AG10803 (cell line): ENCODE measurements at regions not wholly inside any gene's neighbourhood (a gene's known extent, or its start where the extent isn't known, plus 50 kb on each side); places are given as distances from the start of the nearest gene placed in this dataset.
A peak's percentile ranks its signal among the peaks of the same experiment; 100 is the strongest.

ENCODE experiments used
- DNase-seq: peaks from one replicate; pipeline ENCODE4 v3.0.0; 2010; ENCODE audit warnings: low read depth
- H3K4me3 ChIP-seq: 2 replicates; pipeline ENCODE4 v1.5.1; 2011; ENCODE audit warnings: mild to moderate bottlenecking, low read length, control low read depth
- CTCF ChIP-seq: conservative IDR thresholded peaks from 2 replicates; pipeline ENCODE4 v1.5.1; 2011; ENCODE audit warnings: mild to moderate bottlenecking, low read length, control low read depth, inconsistent platforms

GRCh38 chr4:57501720-57502119, 391.5 kb upstream of the IGFBP7 start:
- H3K4me3 ChIP-seq, result no peak overlapping the region
- no peak for TF ChIP-seq CTCF
- peak; percentile 11 for DNase-seq

GRCh38 chr4:57499786-57500185, 389.6 kb upstream of the IGFBP7 start:
- no peak for DNase-seq
- TF ChIP-seq CTCF, result no peak
- H3K4me3 ChIP-seq, result no peak overlapping the region

GRCh38 chr4:57498251-57498650, 388.1 kb upstream of the IGFBP7 start:
- no peak overlapping the region for H3K4me3 ChIP-seq
- no peak for TF ChIP-seq CTCF
- no peak for DNase-seq

GRCh38 chr4:57496697-57497471, 386.7 kb upstream of the IGFBP7 start:
- no peak for DNase-seq
- no peak overlapping the region for H3K4me3 ChIP-seq
- TF ChIP-seq CTCF, result no peak

GRCh38 chr4:57494821-57495220, 384.6 kb upstream of the IGFBP7 start:
- no peak for TF ChIP-seq CTCF
- no peak overlapping the region for H3K4me3 ChIP-seq
- DNase-seq, result no peak

GRCh38 chr4:57492251-57492878, 382.2 kb upstream of the IGFBP7 start:
- DNase-seq, result no peak
- TF ChIP-seq CTCF, result no peak
- H3K4me3 ChIP-seq, result no peak overlapping the region

GRCh38 chr4:57491388-57491787, 381.2 kb upstream of the IGFBP7 start:
- DNase-seq, result no peak
- no peak overlapping the region for H3K4me3 ChIP-seq
- no peak for TF ChIP-seq CTCF
